Heart left ventricle (tissue), 13 donors: ENCODE measurements at regions not wholly inside any gene's neighbourhood (a gene's known extent, or its start where the extent isn't known, plus 50 kb on each side); places are given as distances from the start of the nearest gene placed in this dataset.

ENCODE experiments used
- POLR2A ChIP-seq, 2 donors: fragments of 450-650 bp; IDR thresholded peaks; one replicate each; pipeline ENCODE4 v1.6.1; 2017; ENCODE audit warnings: antibody characterized with exemption in 2 of 2, mild to moderate bottlenecking in 2 of 2, moderate library complexity in 2 of 2
- TF ChIP-seq, protein P1 (sequence below), 12 donors: fragments of 200-600 bp; sonication (generic) in 4 of 12; IDR thresholded peaks; one replicate each; pipeline versions ENCODE4 v1.5.0 to v1.8.0; 2018 to 2022; ENCODE audit warnings: antibody characterized with exemption in 12 of 12, mild to moderate bottlenecking in 5 of 12
- donor health status: ischemic (EF 13 %, LVEDD 7.1; RV severe dilation, severe dysfunction).
- donor health status: DM: no; HTN: yes; CAD: no.
- donor health status: DM: no; HTN: no; CAD: no.
- donor health status: ischemic (EF 25% LVEDD 6.9; RV normal size, moderate dysfunction).
- donor health status: ischemic (EF 25% LVEDD 5.7; RV mildly dilated, moderate dysfunction).
- donor health status: ischemic (EF 35%, LVEDD 5.7; RV mildly dilated, moderate dysfunction).
- donor health status: nonischemic (EF 11% LVEDD 7.7; RV severe dilation, severe dysfunction).
- donor health status: DM: yes; HTN: yes; CAD: no.
- donor health status: PGD.
- donor health status: ischemic (EF 29% LVEDD 5.4; RV normal size, mild dysfunction).
- donor health status: nonischemic (EF 23%, LVEDD 6.1; RV moderate dilation, normal function).

DNA sequence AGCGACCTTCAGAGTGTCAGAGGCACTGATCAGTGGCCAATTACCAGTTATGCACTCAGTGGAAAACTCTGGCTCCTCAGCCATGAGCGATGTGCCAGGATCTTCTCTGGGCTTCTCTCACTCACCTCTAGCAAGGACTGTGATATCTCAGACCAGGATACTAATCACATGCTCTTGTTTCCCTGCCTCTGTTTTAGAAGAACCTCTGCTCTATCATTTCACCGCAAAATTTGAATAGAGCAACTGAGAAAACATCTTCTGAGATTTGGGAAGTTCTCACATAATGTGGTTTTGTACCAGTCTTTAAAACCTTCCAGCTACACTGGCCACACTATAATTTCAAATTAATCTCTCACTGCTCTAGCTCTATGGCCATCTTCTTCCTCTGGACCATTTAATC lies 325.8 kb upstream of the FRG2C start:
- TF ChIP-seq, protein P1, sequence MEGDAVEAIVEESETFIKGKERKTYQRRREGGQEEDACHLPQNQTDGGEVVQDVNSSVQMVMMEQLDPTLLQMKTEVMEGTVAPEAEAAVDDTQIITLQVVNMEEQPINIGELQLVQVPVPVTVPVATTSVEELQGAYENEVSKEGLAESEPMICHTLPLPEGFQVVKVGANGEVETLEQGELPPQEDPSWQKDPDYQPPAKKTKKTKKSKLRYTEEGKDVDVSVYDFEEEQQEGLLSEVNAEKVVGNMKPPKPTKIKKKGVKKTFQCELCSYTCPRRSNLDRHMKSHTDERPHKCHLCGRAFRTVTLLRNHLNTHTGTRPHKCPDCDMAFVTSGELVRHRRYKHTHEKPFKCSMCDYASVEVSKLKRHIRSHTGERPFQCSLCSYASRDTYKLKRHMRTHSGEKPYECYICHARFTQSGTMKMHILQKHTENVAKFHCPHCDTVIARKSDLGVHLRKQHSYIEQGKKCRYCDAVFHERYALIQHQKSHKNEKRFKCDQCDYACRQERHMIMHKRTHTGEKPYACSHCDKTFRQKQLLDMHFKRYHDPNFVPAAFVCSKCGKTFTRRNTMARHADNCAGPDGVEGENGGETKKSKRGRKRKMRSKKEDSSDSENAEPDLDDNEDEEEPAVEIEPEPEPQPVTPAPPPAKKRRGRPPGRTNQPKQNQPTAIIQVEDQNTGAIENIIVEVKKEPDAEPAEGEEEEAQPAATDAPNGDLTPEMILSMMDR (IDR thresholded peaks at IDR 0.05) = no peak
- no peak for TF ChIP-seq POLR2A (IDR thresholded peaks at IDR 0.05)
